ENCODE measurements at regions not wholly inside any gene's neighbourhood (a gene's known extent, or its start where the extent isn't known, plus 50 kb on each side); places are given as distances from the start of the nearest gene placed in this dataset.
"Not testable (repeated sequence)": the region's sequence is repeated elsewhere in the genome, so short reads cannot be mapped to it uniquely, and the experiment has no call there.

DNA sequence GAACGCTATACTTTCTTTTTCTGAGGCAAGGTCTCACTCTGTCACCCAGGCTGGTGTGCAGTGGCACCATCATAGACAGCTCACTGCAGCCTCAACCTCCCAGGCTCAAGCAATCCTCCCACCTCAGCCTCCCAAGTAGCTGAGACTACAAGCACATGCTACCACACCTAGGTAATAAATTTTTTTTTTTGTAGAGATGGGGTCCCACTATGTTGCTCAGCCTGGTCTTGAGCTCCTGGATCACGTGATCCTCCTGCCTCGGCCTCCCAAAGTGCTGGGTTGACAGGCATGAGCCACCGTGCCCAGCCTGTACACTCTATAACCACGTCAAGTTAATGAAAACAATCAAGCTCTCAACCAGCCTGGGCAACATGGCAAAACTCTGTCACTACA lies 127.1 kb upstream of the VOPP1 start:
- not testable (repeated sequence) for TF ChIP-seq JUNB (IDR thresholded peaks at IDR 0.05; ENCODE audit: unreplicated experiment); EZH2 (IDR thresholded peaks at IDR 0.05; ENCODE audit: low read depth, unreplicated experiment); CREB1 (CRISPR knock-in tag; IDR thresholded peaks at IDR 0.05; ENCODE audit: low read depth); EZH2phosphoT487 (IDR thresholded peaks at IDR 0.05; ENCODE audit: unreplicated experiment); POLR2AphosphoS5 (IDR thresholded peaks at IDR 0.05; ENCODE audit: low read depth); ZNF114 (CRISPR knock-in tag; IDR thresholded peaks at IDR 0.05); STAT1 (IDR thresholded peaks at IDR 0.05; ENCODE audit: unreplicated experiment)
- TF ChIP-seq, protein P1, sequence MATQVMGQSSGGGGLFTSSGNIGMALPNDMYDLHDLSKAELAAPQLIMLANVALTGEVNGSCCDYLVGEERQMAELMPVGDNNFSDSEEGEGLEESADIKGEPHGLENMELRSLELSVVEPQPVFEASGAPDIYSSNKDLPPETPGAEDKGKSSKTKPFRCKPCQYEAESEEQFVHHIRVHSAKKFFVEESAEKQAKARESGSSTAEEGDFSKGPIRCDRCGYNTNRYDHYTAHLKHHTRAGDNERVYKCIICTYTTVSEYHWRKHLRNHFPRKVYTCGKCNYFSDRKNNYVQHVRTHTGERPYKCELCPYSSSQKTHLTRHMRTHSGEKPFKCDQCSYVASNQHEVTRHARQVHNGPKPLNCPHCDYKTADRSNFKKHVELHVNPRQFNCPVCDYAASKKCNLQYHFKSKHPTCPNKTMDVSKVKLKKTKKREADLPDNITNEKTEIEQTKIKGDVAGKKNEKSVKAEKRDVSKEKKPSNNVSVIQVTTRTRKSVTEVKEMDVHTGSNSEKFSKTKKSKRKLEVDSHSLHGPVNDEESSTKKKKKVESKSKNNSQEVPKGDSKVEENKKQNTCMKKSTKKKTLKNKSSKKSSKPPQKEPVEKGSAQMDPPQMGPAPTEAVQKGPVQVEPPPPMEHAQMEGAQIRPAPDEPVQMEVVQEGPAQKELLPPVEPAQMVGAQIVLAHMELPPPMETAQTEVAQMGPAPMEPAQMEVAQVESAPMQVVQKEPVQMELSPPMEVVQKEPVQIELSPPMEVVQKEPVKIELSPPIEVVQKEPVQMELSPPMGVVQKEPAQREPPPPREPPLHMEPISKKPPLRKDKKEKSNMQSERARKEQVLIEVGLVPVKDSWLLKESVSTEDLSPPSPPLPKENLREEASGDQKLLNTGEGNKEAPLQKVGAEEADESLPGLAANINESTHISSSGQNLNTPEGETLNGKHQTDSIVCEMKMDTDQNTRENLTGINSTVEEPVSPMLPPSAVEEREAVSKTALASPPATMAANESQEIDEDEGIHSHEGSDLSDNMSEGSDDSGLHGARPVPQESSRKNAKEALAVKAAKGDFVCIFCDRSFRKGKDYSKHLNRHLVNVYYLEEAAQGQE (IDR thresholded peaks at IDR 0.05; ENCODE audit: unreplicated experiment), result not testable (repeated sequence)
- TF ChIP-seq, protein P2, sequence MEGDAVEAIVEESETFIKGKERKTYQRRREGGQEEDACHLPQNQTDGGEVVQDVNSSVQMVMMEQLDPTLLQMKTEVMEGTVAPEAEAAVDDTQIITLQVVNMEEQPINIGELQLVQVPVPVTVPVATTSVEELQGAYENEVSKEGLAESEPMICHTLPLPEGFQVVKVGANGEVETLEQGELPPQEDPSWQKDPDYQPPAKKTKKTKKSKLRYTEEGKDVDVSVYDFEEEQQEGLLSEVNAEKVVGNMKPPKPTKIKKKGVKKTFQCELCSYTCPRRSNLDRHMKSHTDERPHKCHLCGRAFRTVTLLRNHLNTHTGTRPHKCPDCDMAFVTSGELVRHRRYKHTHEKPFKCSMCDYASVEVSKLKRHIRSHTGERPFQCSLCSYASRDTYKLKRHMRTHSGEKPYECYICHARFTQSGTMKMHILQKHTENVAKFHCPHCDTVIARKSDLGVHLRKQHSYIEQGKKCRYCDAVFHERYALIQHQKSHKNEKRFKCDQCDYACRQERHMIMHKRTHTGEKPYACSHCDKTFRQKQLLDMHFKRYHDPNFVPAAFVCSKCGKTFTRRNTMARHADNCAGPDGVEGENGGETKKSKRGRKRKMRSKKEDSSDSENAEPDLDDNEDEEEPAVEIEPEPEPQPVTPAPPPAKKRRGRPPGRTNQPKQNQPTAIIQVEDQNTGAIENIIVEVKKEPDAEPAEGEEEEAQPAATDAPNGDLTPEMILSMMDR (conservative IDR thresholded peaks at IDR 0.05; ENCODE audit: low read depth in 2 of 2), result not testable (repeated sequence)
- TF ChIP-seq, protein P3, sequence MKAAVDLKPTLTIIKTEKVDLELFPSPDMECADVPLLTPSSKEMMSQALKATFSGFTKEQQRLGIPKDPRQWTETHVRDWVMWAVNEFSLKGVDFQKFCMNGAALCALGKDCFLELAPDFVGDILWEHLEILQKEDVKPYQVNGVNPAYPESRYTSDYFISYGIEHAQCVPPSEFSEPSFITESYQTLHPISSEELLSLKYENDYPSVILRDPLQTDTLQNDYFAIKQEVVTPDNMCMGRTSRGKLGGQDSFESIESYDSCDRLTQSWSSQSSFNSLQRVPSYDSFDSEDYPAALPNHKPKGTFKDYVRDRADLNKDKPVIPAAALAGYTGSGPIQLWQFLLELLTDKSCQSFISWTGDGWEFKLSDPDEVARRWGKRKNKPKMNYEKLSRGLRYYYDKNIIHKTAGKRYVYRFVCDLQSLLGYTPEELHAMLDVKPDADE (IDR thresholded peaks at IDR 0.05), result not testable (repeated sequence)

All from GM23338 (cell line).